ENCODE measurements at regions not wholly inside any gene's neighbourhood (a gene's known extent, or its start where the extent isn't known, plus 50 kb on each side); places are given as distances from the start of the nearest gene placed in this dataset.

GRCh38 chr9:106528158-106528557 is 334.8 kb upstream of the ZNF462 start:
- Histone ChIP-seq H3K9me3 (replicated peaks; ENCODE audit: control insufficient read depth, insufficient read depth, low read length) (no peaks in the 10 kb centered on the region), H3K27ac (ENCODE audit: insufficient read depth, low read depth, low read length) (no peak overlapping the region), H3K79me2 (ENCODE audit: control insufficient read depth, insufficient read depth, low read length) (no peaks in the 10 kb centered on the region), H3K4me2 (ENCODE audit: insufficient read depth, low read length) (no peak overlapping the region), H3K27me3 (ENCODE audit: control insufficient read depth in 2 of 2, insufficient read depth in 2 of 2, low read length in 2 of 2) (no peaks in the 10 kb centered on the region), H3K4me1 (ENCODE audit: control insufficient read depth, extremely low read depth, insufficient read depth, low read length) (no peaks in the 10 kb centered on the region), H3K4me3 (replicated peaks in 1 of 3; ENCODE audit: insufficient read depth in 1 of 3, low read depth in 1 of 3, low read length in 3 of 3) (no peak overlapping the region), H3K9me1 (replicated peaks; ENCODE audit: control insufficient read depth, extremely low read depth, insufficient read depth, low read length) (no peaks in the 10 kb centered on the region), H3K36me3 (ENCODE audit: control insufficient read depth in 2 of 2, extremely low read depth in 1 of 2, insufficient read depth in 2 of 2, low read length in 2 of 2) (no peaks in the 10 kb centered on the region), H4K20me1 (replicated peaks; ENCODE audit: control insufficient read depth, extremely low read depth, insufficient read depth, low read length) (no peaks in the 10 kb centered on the region), H3K9ac (replicated peaks; ENCODE audit: extremely low read depth, insufficient read depth, low read length) (no peak overlapping the region), H2AFZ (ENCODE audit: low read depth, low read length) (no peak overlapping the region)
- dilution Hi-C loops (cut with MboI; ENCODE audit: extremely low pct_ligation_motif_present, low sequenced_read_pairs), result no loop called here
- no peak for TF ChIP-seq POLR2AphosphoS5 (IDR thresholded peaks at IDR 0.05; ENCODE audit: insufficient read depth, low read depth, low read length)
- no peak for FAIRE-seq
- no TSS peak for BruUV-seq (replicated peaks)
- CTCF ChIA-PET, result no interaction called here
- POLR2A ChIA-PET, result no interaction called here
- DNase-seq (ENCODE audit: low read depth, low spot score), result no peak
- intact Hi-C loops (cut with micrococcal nuclease), result no loop called here

DNA sequence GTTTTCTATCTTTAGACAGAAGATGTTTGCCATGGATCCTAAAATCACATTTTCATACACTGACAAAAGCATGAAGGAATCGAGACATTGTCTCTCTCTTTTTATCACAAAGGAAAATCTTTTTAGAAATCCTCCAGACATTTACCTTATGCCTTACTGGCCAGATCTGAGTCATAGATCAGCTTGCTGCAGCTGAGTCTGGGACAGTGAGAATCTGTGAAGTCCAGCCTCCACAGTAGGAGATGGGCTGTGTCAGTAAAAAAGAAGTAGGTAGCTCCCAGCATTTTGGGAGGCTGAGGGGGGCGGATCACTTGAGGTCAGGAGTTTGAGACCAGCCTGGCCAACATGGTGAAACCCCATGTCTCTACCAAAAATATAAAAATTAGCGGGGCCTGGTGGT is 333.4 kb upstream of the ZNF462 start:
- dilution Hi-C loops (cut with MboI; ENCODE audit: extremely low pct_ligation_motif_present, low sequenced_read_pairs), result no loop called here
- POLR2A ChIA-PET, result no interaction called here
- H3K27me3 ChIP-seq (ENCODE audit: control insufficient read depth in 2 of 2, insufficient read depth in 2 of 2, low read length in 2 of 2), result no peaks in the 10 kb centered on the region

More for the DNA sequence above, 333.4 kb upstream of the ZNF462 start:
- no peak overlapping the region for H3K4me3 ChIP-seq (replicated peaks in 1 of 3; ENCODE audit: insufficient read depth in 1 of 3, low read depth in 1 of 3, low read length in 3 of 3)
- BruUV-seq (replicated peaks), result no TSS peak
- intact Hi-C loops (cut with micrococcal nuclease), result no loop called here
- H3K4me1 ChIP-seq (ENCODE audit: control insufficient read depth, extremely low read depth, insufficient read depth, low read length), result no peaks in the 10 kb centered on the region
- H3K9ac ChIP-seq (replicated peaks; ENCODE audit: extremely low read depth, insufficient read depth, low read length), result no peak overlapping the region
- H3K79me2 ChIP-seq (ENCODE audit: control insufficient read depth, insufficient read depth, low read length), result no peaks in the 10 kb centered on the region
- no peaks in the 10 kb centered on the region for H3K9me3 ChIP-seq (replicated peaks; ENCODE audit: control insufficient read depth, insufficient read depth, low read length)
- H3K36me3 ChIP-seq (ENCODE audit: control insufficient read depth in 2 of 2, extremely low read depth in 1 of 2, insufficient read depth in 2 of 2, low read length in 2 of 2), result no peaks in the 10 kb centered on the region
- H2AFZ ChIP-seq (ENCODE audit: low read depth, low read length), result no peak overlapping the region
- H3K4me2 ChIP-seq (ENCODE audit: insufficient read depth, low read length), result no peak overlapping the region
- no peak overlapping the region for H3K27ac ChIP-seq (ENCODE audit: insufficient read depth, low read depth, low read length)
- DNase-seq (ENCODE audit: low read depth, low spot score) (no peak), FAIRE-seq (no peak)
- CTCF ChIA-PET, result no interaction called here
- H3K9me1 ChIP-seq (replicated peaks; ENCODE audit: control insufficient read depth, extremely low read depth, insufficient read depth, low read length), result no peaks in the 10 kb centered on the region
- no peaks in the 10 kb centered on the region for H4K20me1 ChIP-seq (replicated peaks; ENCODE audit: control insufficient read depth, extremely low read depth, insufficient read depth, low read length)
- no peak for TF ChIP-seq MYC (IDR thresholded peaks at IDR 0.05; ENCODE audit: low read depth, low read length)
- TF ChIP-seq POLR2A (IDR thresholded peaks at IDR 0.05; ENCODE audit: low read depth, low read length), result no peak
- TF ChIP-seq, protein P1, sequence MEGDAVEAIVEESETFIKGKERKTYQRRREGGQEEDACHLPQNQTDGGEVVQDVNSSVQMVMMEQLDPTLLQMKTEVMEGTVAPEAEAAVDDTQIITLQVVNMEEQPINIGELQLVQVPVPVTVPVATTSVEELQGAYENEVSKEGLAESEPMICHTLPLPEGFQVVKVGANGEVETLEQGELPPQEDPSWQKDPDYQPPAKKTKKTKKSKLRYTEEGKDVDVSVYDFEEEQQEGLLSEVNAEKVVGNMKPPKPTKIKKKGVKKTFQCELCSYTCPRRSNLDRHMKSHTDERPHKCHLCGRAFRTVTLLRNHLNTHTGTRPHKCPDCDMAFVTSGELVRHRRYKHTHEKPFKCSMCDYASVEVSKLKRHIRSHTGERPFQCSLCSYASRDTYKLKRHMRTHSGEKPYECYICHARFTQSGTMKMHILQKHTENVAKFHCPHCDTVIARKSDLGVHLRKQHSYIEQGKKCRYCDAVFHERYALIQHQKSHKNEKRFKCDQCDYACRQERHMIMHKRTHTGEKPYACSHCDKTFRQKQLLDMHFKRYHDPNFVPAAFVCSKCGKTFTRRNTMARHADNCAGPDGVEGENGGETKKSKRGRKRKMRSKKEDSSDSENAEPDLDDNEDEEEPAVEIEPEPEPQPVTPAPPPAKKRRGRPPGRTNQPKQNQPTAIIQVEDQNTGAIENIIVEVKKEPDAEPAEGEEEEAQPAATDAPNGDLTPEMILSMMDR (IDR thresholded peaks at IDR 0.05; ENCODE audit: extremely low read depth in 1 of 2, insufficient read depth in 1 of 2, low read depth in 1 of 2, low read length in 2 of 2), result no peak
- no peak for TF ChIP-seq GATA2 (IDR thresholded peaks at IDR 0.05; ENCODE audit: insufficient read depth, insufficient read length, low read depth, low read length)
- no peak for TF ChIP-seq EZH2 (IDR thresholded peaks at IDR 0.05; ENCODE audit: borderline replicate concordance, low read depth, low read length, severe bottlenecking)
- no peak for TF ChIP-seq JUN (IDR thresholded peaks at IDR 0.05; ENCODE audit: borderline replicate concordance, insufficient read depth, insufficient read length, low read depth)
- no peak for TF ChIP-seq POLR2AphosphoS5 (IDR thresholded peaks at IDR 0.05; ENCODE audit: insufficient read depth, low read depth, low read length)
- TF ChIP-seq MAX (IDR thresholded peaks at IDR 0.05; ENCODE audit: insufficient read depth, insufficient read length), result no peak
- no peak for TF ChIP-seq FOS (IDR thresholded peaks at IDR 0.05; ENCODE audit: borderline replicate concordance, insufficient read depth, low read length)
